ENCODE measurements at regions not wholly inside any gene's neighbourhood (a gene's known extent, or its start where the extent isn't known, plus 50 kb on each side); places are given as distances from the start of the nearest gene placed in this dataset.
A peak's percentile ranks its signal among the peaks of the same experiment; 100 is the strongest.
"Not testable (repeated sequence)": the region's sequence is repeated elsewhere in the genome, so short reads cannot be mapped to it uniquely, and the experiment has no call there.

DNA sequence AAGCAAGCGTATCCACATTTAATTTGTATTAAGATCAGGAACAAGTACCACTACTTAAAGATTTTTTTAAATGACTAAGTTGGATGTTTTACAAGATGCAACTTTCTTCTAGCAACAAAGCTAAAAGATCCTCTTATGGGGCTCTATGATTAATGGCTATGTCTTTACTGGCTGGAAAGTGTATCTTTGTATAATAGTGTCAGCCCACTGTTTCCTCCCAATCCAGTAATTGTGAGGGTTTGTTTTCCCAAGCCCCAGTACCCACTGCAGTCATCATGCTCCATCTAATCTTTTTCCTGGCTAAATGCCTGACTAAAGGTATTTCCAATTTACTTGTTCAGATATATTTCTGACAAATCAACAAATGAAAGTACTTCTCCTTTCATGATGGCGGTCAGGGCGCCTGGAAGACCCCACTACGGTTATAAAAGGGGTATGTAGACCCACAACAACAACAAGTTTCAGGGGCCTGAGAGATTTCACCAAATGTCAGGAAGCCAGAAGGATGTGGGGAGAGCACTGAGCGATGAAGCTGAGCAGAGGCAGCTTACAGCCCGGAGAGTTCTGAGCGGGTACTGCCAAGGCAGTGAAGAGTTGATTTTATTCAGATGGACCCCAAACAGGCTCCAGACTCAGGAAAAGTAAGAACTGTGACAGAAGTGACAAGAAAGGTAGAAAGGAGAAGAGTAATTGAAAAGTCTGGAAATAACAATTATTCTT is 222.6 kb upstream of the KLF14 start:
- Histone ChIP-seq H3K4me3 (replicated peaks in 1 of 4; ENCODE audit: control extremely low read depth in 1 of 4, insufficient read depth in 1 of 4, low read depth in 3 of 4, low read length in 4 of 4) (no peak overlapping the region), H3K9ac (ENCODE audit: insufficient read depth, low read length) (no peak overlapping the region), H3K4me1 (ENCODE audit: control insufficient read depth, extremely low read depth, insufficient read depth, low read length) (peaks cover 19% of the 10 kb centered on the region), H4K20me1 (ENCODE audit: control insufficient read depth, extremely low read depth, insufficient read depth, low read length) (no peaks in the 10 kb centered on the region), H3K79me2 (ENCODE audit: control insufficient read depth, insufficient read depth, low read length) (peaks cover 70% of the 10 kb centered on the region), H3K9me3 (ENCODE audit: control insufficient read depth, insufficient read depth, low read depth, low read length) (no peaks in the 10 kb centered on the region), H2AFZ (ENCODE audit: low read length) (no peak overlapping the region), H3K27me3 (ENCODE audit: control insufficient read depth, insufficient read depth, low read length) (no peaks in the 10 kb centered on the region), H3K27ac (ENCODE audit: insufficient read depth, low read length) (no peak overlapping the region), H3K36me3 (ENCODE audit: control insufficient read depth, insufficient read depth, low read length) (no peaks in the 10 kb centered on the region), H3K4me2 (ENCODE audit: extremely low read depth, insufficient read depth, low read length) (no peak overlapping the region)
- no peak for TF ChIP-seq EZH2 (IDR thresholded peaks at IDR 0.05; ENCODE audit: low read length, missing control alignments)
- TF ChIP-seq, protein P1, sequence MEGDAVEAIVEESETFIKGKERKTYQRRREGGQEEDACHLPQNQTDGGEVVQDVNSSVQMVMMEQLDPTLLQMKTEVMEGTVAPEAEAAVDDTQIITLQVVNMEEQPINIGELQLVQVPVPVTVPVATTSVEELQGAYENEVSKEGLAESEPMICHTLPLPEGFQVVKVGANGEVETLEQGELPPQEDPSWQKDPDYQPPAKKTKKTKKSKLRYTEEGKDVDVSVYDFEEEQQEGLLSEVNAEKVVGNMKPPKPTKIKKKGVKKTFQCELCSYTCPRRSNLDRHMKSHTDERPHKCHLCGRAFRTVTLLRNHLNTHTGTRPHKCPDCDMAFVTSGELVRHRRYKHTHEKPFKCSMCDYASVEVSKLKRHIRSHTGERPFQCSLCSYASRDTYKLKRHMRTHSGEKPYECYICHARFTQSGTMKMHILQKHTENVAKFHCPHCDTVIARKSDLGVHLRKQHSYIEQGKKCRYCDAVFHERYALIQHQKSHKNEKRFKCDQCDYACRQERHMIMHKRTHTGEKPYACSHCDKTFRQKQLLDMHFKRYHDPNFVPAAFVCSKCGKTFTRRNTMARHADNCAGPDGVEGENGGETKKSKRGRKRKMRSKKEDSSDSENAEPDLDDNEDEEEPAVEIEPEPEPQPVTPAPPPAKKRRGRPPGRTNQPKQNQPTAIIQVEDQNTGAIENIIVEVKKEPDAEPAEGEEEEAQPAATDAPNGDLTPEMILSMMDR (conservative IDR thresholded peaks at IDR 0.05 in 1 of 2, IDR thresholded peaks at IDR 0.05 in 1 of 2; ENCODE audit: low read depth in 1 of 2, low read length in 2 of 2) = no peak
- DNase-seq (ENCODE audit: low read depth in 2 of 2) = peak; percentile 24 to 88

DNA sequence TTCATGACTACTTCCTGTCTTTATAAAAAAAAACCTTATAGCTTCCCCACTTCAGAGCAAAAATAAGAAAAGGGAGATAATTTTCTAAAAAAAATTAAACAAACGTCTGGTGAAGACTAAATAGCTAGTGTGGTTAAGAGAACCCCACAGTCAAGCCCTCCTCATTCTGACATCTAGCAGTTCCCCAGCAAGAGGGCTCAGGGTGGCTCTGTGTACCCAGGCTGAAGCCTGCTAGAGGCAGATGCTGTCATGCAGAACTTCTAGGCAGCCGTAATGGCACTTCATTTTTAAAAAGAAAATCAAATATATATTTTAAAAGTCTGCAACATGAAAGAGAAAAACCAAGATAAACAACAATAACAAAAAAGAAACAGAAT is 223.1 kb upstream of the KLF14 start:
- Histone ChIP-seq H3K4me1 (ENCODE audit: control insufficient read depth, extremely low read depth, insufficient read depth, low read length) (peaks cover 20% of the 10 kb centered on the region), H3K79me2 (ENCODE audit: control insufficient read depth, insufficient read depth, low read length) (peaks cover 69% of the 10 kb centered on the region), H3K36me3 (ENCODE audit: control insufficient read depth, insufficient read depth, low read length) (no peaks in the 10 kb centered on the region), H3K9ac (ENCODE audit: insufficient read depth, low read length) (no peak overlapping the region), H3K9me3 (ENCODE audit: control insufficient read depth, insufficient read depth, low read depth, low read length) (no peaks in the 10 kb centered on the region), H3K4me2 (ENCODE audit: extremely low read depth, insufficient read depth, low read length) (no peak overlapping the region), H3K4me3 (replicated peaks in 1 of 4; ENCODE audit: control extremely low read depth in 1 of 4, insufficient read depth in 1 of 4, low read depth in 3 of 4, low read length in 4 of 4) (no peak overlapping the region), H3K27me3 (ENCODE audit: control insufficient read depth, insufficient read depth, low read length) (no peaks in the 10 kb centered on the region), H3K27ac (ENCODE audit: insufficient read depth, low read length) (no peak overlapping the region), H2AFZ (ENCODE audit: low read length) (no peak overlapping the region), H4K20me1 (ENCODE audit: control insufficient read depth, extremely low read depth, insufficient read depth, low read length) (no peaks in the 10 kb centered on the region)
- TF ChIP-seq, protein P1 (conservative IDR thresholded peaks at IDR 0.05 in 1 of 2, IDR thresholded peaks at IDR 0.05 in 1 of 2; ENCODE audit: low read depth in 1 of 2, low read length in 2 of 2) = no peak
- no peak for TF ChIP-seq EZH2 (IDR thresholded peaks at IDR 0.05; ENCODE audit: low read length, missing control alignments)
- no peak for DNase-seq (ENCODE audit: low read depth in 2 of 2)

DNA sequence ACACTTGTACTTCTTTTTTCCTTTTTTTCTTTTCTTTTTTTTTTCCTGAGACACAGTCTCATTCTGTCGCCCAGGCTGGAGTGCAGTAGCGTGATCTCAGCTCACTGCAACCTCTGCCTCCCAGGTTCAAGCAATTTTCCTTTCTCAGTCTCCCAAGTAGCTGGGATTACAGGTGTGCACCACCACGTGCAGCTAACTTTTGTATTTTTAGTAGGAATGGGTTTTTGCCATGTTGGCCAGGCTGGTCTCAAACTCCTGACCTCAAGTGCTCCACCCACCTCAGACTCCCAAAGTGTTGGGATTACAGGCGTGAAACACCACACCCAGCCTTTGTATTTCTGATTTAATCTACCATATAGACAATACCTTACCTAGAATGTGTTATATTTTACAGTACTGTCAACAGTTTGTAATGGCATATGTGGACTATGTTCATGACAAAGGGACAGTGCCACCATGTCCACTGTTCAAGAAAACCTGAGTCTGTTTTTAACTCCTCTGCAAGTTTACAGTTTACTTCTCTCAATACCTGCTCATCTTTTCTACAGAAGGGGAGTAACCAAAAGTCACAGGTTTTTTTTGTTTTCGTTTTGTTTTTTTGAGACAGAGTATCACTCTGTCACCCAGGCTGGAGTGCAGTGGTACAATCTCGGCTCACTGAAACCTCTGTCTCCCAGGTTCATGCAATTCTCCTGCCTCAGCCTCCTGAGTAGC is 223.9 kb upstream of the KLF14 start:
- not testable (repeated sequence) for H4K20me1 ChIP-seq (ENCODE audit: control insufficient read depth, extremely low read depth, insufficient read depth, low read length); H3K4me3 ChIP-seq (replicated peaks in 1 of 4; ENCODE audit: control extremely low read depth in 1 of 4, insufficient read depth in 1 of 4, low read depth in 3 of 4, low read length in 4 of 4); H3K9ac ChIP-seq (ENCODE audit: insufficient read depth, low read length); DNase-seq (ENCODE audit: low read depth in 2 of 2); H3K9me3 ChIP-seq (ENCODE audit: control insufficient read depth, insufficient read depth, low read depth, low read length); H3K27ac ChIP-seq (ENCODE audit: insufficient read depth, low read length); H2AFZ ChIP-seq (ENCODE audit: low read length); H3K4me2 ChIP-seq (ENCODE audit: extremely low read depth, insufficient read depth, low read length); H3K27me3 ChIP-seq (ENCODE audit: control insufficient read depth, insufficient read depth, low read length); H3K36me3 ChIP-seq (ENCODE audit: control insufficient read depth, insufficient read depth, low read length)
- Histone ChIP-seq H3K4me1 (ENCODE audit: control insufficient read depth, extremely low read depth, insufficient read depth, low read length) (peaks cover 24% of the 10 kb centered on the region), H3K79me2 (ENCODE audit: control insufficient read depth, insufficient read depth, low read length) (peaks cover 68% of the 10 kb centered on the region)
